ENCODE measurements at regions not wholly inside any gene's neighbourhood (a gene's known extent, or its start where the extent isn't known, plus 50 kb on each side); places are given as distances from the start of the nearest gene placed in this dataset.

DNA sequence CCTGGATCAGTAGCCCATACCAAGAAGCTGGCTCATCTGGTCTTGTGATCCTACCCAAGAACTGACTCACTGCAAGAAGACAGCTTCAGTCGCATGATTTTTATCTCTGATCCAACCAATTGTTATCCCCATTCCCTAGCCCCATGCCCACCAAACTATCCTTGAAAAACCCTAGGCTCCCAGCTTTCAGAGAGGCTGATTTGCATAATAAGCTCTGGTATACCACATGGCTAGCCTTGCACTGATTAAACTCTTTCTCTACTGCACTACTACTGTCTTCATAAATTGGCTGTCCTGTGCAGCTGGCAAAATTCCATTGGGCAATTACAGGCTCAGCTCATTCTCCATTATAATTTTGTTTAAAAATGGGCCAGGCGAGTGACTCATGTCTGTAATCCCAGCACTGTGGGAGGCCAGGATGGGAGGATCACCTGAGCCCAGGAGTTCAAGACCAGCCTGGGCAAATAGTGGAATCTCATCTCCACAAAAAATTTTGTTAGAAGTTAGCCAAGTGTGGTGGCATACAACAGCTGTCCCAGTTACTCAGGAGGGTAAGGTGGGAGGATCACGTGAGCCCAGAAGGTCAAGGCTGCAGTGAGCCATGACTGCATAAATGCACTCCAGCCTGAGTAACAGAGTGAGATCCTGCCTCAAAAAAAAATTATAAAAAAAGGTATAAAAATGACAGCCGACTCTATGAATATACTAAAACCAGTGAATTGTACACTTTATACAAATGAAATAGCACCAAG, 76.7 kb upstream of the EIF5 start:
- TF ChIP-seq, protein P1, sequence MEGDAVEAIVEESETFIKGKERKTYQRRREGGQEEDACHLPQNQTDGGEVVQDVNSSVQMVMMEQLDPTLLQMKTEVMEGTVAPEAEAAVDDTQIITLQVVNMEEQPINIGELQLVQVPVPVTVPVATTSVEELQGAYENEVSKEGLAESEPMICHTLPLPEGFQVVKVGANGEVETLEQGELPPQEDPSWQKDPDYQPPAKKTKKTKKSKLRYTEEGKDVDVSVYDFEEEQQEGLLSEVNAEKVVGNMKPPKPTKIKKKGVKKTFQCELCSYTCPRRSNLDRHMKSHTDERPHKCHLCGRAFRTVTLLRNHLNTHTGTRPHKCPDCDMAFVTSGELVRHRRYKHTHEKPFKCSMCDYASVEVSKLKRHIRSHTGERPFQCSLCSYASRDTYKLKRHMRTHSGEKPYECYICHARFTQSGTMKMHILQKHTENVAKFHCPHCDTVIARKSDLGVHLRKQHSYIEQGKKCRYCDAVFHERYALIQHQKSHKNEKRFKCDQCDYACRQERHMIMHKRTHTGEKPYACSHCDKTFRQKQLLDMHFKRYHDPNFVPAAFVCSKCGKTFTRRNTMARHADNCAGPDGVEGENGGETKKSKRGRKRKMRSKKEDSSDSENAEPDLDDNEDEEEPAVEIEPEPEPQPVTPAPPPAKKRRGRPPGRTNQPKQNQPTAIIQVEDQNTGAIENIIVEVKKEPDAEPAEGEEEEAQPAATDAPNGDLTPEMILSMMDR (IDR thresholded peaks at IDR 0.05): no peak
- no peak for TF ChIP-seq POLR2A (IDR thresholded peaks at IDR 0.05)
